Liver (tissue), 7 donors: ENCODE measurements at regions not wholly inside any gene's neighbourhood (a gene's known extent, or its start where the extent isn't known, plus 50 kb on each side); places are given as distances from the start of the nearest gene placed in this dataset.
"Not testable (repeated sequence)": the region's sequence is repeated elsewhere in the genome, so short reads cannot be mapped to it uniquely, and the experiment has no call there.

Experiments used
- DNase-seq: peaks from one replicate; pipeline ENCODE4 v3.0.0-alpha.2; 2017; ENCODE audit warnings: low spot score
- H3K27ac ChIP-seq, 2 donors: one replicate each; pipeline ENCODE4 v1.7.0; 2013; ENCODE audit warnings: inconsistent platforms in 2 of 2, low read length in 2 of 2, control low read depth in 1 of 2, low read depth in 1 of 2, mild to moderate bottlenecking in 1 of 2
- H3K27me3 ChIP-seq, 4 donors: one replicate each; pipeline versions ENCODE4 v1.6.1 to v1.7.0; 2013; ENCODE audit warnings: low read length in 3 of 4, inconsistent platforms in 1 of 4, mild to moderate bottlenecking in 1 of 4, moderate library complexity in 1 of 4; ENCODE audit not compliant: control insufficient read depth in 4 of 4, insufficient read depth in 4 of 4
- H3K36me3 ChIP-seq, 4 donors: one replicate each; pipeline versions ENCODE4 v1.6.1 to v1.7.0; 2013; ENCODE audit warnings: low read length in 3 of 4, mild to moderate bottlenecking in 3 of 4, low read depth in 1 of 4, moderate library complexity in 1 of 4; ENCODE audit not compliant: control insufficient read depth in 4 of 4, insufficient read depth in 3 of 4
- H3K4me1 ChIP-seq, 4 donors: one replicate each; pipeline versions ENCODE4 v1.6.1 to v1.7.0; 2013; ENCODE audit warnings: low read length in 3 of 4, mild to moderate bottlenecking in 3 of 4, moderate library complexity in 1 of 4; ENCODE audit not compliant: control insufficient read depth in 4 of 4, insufficient read depth in 4 of 4
- H3K4me3 ChIP-seq, 3 donors: one replicate each; pipeline versions ENCODE4 v1.6.1 to v1.7.0; 2013; ENCODE audit warnings: low read length in 3 of 3, control low read depth in 1 of 3, low read depth in 1 of 3, mild to moderate bottlenecking in 1 of 3
- H3K9ac ChIP-seq, 2 donors: one replicate each; pipeline ENCODE4 v1.7.0; 2013; ENCODE audit warnings: low read length in 2 of 2, mild to moderate bottlenecking in 2 of 2, moderate library complexity in 2 of 2, control low read depth in 1 of 2, low read depth in 1 of 2
- H3K9me3 ChIP-seq, 4 donors: one replicate each; pipeline versions ENCODE4 v1.6.1 to v1.7.0; 2013; ENCODE audit warnings: low read length in 3 of 4; ENCODE audit not compliant: control insufficient read depth in 4 of 4
- RAD21 ChIP-seq, 2 donors: IDR thresholded peaks; 2 replicates each; pipeline ENCODE4 v1.6.1; 2016; ENCODE audit warnings: antibody characterized with exemption in 2 of 2, mild to moderate bottlenecking in 2 of 2
- YY1 ChIP-seq: IDR thresholded peaks from 2 replicates; pipeline ENCODE4 v1.6.1; 2016; ENCODE audit warnings: antibody characterized with exemption, mild to moderate bottlenecking
- WGBS: extraction: QIAGEN DNeasy Blood & Tissue Kit; methylation state at CpG from one replicate; pipeline ENCODE4 v1.1.7; 2013; 5-methylcytosine and 5-hydroxymethylcytosine counted together
- donor health status: healthy.
- donor health status: healthy.
- donor health status: healthy.
- donor health status: healthy.

DNA sequence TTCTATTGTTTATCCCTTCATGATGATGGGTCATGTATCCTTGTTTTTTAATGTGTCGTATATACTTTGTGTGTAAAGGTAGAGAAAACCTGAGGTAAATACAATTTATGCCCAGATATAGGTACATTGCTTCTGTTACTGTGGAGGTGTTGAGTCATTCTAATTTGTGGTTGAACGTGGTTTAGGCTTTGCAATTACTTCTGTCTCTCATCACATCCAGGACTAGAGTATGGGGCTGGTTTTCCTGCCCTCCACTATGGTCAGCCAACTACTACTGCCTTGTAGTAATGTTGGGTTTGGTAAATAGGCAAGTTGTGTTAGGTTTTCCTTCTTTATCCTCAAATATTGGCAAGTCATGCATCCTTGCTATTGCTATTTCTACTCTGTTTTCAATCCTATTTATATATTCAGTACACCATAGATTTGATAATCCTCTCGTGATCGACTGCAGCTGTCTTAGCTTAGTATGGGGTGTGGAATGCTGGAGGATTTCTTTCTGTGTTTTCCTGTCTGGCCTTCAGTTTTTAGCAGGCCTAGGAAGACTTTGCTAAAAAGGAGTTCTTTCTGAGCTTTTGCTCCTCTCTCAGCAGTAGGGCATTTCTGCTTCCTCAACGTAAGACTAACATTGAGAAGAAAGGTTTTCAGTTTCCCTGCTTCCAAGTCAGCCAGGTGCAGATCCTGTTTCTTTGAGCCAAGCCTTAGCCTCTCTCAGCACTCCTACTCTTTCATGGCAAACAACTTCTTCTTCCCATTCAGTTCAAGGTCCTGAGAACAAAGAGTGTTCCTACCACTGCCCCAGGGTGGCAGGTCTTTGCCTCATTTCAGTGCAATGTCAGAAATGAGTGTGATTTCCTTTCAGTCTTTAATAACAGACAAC lies 844.4 kb upstream of the CDH18 start:
- no peaks in the 10 kb centered on the region for H3K36me3 ChIP-seq
- no peaks in the 10 kb centered on the region for H3K4me1 ChIP-seq
- 85% methylated on average over 4 of the region's 5 CpGs for WGBS
- H3K27ac ChIP-seq = no peak overlapping the region
- no peak for DNase-seq
- TF ChIP-seq RAD21 (IDR thresholded peaks at IDR 0.05) (no peak), YY1 (no peak)
- no peaks in the 10 kb centered on the region for H3K9me3 ChIP-seq
- H3K9ac ChIP-seq = no peak overlapping the region
- no peak overlapping the region for H3K4me3 ChIP-seq
- H3K27me3 ChIP-seq = no peaks in the 10 kb centered on the region

DNA sequence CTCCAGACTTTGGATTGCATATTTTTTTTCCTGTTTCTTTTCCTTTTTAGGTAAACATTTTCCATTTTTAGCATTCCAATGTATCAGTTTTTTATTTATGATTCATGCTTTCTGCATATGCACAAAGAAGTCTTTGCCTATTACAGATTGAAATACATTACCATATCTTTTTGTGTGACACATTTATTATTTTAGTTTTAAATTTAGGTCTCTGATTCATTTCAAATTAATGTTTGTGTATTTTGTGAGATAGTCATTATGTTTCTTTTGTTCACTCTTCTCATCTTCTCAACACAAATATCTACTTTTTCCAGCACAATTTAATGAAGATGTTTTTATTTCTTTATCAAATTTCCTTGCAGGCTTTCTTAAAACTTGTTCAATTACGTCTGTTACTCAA lies 838.0 kb upstream of the CDH18 start:
- not testable (repeated sequence) for H3K27ac ChIP-seq, H3K9ac ChIP-seq, H3K9me3 ChIP-seq, DNase-seq, H3K27me3 ChIP-seq, H3K36me3 ChIP-seq, H3K4me1 ChIP-seq, H3K4me3 ChIP-seq
- WGBS = 44% methylated on average over 1 of the region's 1 CpG

DNA sequence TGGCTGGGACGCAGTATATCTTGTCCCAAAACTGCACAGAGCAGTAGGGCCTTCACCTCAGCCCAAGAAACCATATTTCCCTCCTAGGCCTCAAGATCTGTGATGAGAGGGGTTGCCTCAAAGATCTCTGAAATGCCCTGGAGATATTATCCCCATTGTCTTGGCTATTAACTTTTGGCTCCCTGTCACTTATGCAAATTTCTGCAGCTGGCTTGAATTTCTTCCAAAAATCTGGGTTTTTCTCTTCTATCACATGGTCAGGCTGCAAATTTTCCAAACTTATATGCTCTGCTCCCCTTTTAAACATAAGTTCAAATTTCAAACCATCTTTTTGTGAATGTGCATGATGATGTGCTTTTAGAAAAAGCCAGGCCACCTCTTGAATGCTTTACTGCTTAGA lies 809.2 kb upstream of the CDH18 start:
- H3K9me3 ChIP-seq, H3K4me1 ChIP-seq, H3K36me3 ChIP-seq, H3K4me3 ChIP-seq, DNase-seq, H3K27me3 ChIP-seq, H3K9ac ChIP-seq, H3K27ac ChIP-seq: not testable (repeated sequence)
- WGBS = 87% methylated on average over 1 of the region's 1 CpG

DNA sequence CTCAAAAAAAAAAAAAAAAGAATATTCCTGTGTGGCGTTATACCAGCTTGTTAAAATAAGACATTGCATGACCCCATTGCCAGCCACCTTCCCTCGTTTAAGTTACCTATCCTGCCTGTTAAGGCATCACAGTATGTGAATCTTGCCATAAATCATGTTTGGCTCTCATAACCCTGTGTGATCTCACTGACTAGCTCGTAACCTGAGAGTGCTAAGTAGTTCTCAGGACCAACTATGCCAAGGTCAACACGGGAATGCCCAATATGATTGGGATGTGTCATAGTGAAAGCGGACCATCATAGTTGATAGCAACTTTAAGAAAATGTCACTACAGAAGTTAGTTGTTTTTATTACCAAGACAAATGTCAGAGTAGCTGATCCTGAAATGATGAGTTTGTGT lies 796.8 kb upstream of the CDH18 start:
- H3K36me3 ChIP-seq, H3K27ac ChIP-seq, H3K4me3 ChIP-seq, H3K9ac ChIP-seq, H3K9me3 ChIP-seq, H3K27me3 ChIP-seq, DNase-seq, H3K4me1 ChIP-seq: not testable (repeated sequence)
- 81% methylated on average over 2 of the region's 5 CpGs for WGBS

DNA sequence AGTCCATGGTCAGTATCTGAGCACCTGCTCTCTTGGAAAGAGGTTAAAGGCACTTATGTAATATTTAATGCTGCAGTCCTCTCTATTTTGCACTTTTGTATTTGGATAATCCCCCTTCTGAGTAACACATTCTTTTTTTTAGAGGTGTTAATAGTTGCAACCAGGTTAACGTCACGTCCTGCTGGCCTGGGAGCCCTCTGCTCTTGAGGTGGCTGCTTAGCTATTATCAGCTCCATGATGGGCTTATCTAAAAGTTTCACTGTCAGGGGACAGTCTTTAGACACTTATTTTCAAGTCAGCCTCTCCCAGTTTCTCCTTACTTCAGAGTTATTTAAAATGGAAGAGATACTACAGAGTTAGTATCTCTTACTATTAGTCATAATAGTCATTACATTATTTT lies 795.5 kb upstream of the CDH18 start:
- not testable (repeated sequence) for DNase-seq

DNA sequence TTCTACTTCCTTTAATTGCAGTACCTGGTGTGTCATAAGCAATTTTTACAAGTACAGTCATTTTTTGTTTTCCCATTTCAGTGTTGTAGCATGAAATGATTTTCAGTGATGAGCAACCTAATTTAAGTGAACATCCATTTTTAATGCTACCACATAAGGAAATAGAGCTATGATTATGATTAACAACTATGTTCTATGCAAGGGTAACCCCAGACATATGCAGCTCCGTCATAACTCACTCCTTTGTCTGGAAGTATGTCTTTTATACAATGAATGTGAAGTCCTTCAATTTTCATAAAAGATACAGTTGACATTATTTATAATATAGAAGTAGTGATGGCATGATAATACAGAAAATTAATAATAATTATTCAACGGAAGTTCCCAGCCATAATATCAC lies 783.3 kb upstream of the CDH18 start:
- not testable (repeated sequence) for DNase-seq, H3K27me3 ChIP-seq, H3K36me3 ChIP-seq, H3K4me3 ChIP-seq, H3K9ac ChIP-seq, H3K9me3 ChIP-seq, H3K27ac ChIP-seq, H3K4me1 ChIP-seq
- WGBS = 63% methylated on average over 2 of the region's 2 CpGs

More for the DNA sequence above, 795.5 kb upstream of the CDH18 start:
- not testable (repeated sequence) for H3K4me3 ChIP-seq, H3K27me3 ChIP-seq, H3K27ac ChIP-seq, H3K4me1 ChIP-seq, H3K36me3 ChIP-seq, H3K9ac ChIP-seq, H3K9me3 ChIP-seq
- 32% methylated on average over 2 of the region's 2 CpGs for WGBS

DNA sequence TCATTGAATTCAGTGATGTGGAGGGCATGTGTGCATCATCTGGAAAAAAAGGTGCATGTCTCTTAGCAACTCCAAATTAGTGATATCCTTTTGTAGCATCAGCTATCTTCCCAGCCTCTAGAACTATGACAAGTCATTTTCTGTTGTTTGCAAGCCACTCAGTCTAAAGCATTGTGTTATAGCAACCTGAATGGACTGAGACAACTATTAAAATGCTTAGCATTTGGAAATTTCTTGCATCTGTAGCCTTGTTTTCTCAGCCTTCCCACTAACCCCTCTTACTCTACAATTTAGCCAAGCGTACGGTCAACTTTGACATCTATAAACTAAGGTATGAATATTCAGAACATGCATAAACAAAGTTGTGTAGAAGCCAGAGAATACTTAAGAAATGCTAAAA lies 777.1 kb upstream of the CDH18 start:
- not testable (repeated sequence) for H3K36me3 ChIP-seq, DNase-seq, H3K9ac ChIP-seq, H3K4me1 ChIP-seq, H3K4me3 ChIP-seq, H3K27ac ChIP-seq, H3K9me3 ChIP-seq, H3K27me3 ChIP-seq
- no CpG with 5 or more reads among the region's 2 CpGs for WGBS

DNA sequence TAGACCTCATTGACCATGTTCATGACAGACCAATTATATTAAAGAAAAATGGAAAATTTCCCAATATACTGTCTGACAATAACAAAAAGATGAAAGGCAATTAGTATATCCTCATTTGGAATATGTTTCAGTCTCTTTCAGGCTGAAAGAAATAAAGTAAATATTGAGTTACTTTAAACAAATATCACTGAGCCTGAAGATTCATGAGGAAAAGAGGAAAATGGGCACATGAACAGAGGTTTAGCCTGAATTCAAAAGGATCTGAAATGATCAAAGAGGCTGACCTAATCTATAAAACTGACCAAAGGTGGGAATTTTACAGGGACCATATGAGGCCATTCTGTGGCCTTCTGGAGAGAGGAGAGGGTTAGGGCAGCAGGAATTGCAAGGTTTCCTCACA lies 771.5 kb upstream of the CDH18 start:
- H3K9me3 ChIP-seq, DNase-seq, H3K27me3 ChIP-seq, H3K9ac ChIP-seq, H3K27ac ChIP-seq, H3K4me1 ChIP-seq, H3K4me3 ChIP-seq, H3K36me3 ChIP-seq: not testable (repeated sequence)
